ENCODE measurements at regions not wholly inside any gene's neighbourhood (a gene's known extent, or its start where the extent isn't known, plus 50 kb on each side); places are given as distances from the start of the nearest gene placed in this dataset.
"Not testable (repeated sequence)": the region's sequence is repeated elsewhere in the genome, so short reads cannot be mapped to it uniquely, and the experiment has no call there.

DNA sequence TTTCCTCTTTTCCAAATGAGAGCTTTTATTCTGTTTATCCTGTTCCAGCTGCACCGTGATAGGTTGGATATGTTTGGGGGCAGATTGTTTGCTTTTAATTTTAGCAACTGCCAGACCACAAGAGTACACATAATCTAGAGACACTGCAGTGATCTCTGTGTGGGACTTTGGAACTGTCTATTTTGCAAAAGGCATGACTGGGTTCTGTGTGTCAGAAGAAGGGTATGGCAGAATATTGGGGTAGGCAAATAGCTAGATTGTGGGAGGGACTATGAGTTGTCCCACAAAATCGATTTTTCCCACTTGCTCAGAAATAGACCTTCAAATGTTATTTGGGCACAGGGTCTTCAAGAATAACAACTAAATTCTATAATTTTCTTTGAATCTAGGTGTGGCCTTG is 275.9 kb upstream of the KITLG start:
- CTCF ChIA-PET = interaction anchor here (1.1 to 2.7 kb wide), 2 partner anchors 10 to 50 kb away, joined by 5 to 11 read pairs; no protein-coding TSS in a partner anchor
- DNase-seq (ENCODE audit: extremely low spot score) = no peak
- POLR2A ChIA-PET = no interaction called here
- TF ChIP-seq, protein P1, sequence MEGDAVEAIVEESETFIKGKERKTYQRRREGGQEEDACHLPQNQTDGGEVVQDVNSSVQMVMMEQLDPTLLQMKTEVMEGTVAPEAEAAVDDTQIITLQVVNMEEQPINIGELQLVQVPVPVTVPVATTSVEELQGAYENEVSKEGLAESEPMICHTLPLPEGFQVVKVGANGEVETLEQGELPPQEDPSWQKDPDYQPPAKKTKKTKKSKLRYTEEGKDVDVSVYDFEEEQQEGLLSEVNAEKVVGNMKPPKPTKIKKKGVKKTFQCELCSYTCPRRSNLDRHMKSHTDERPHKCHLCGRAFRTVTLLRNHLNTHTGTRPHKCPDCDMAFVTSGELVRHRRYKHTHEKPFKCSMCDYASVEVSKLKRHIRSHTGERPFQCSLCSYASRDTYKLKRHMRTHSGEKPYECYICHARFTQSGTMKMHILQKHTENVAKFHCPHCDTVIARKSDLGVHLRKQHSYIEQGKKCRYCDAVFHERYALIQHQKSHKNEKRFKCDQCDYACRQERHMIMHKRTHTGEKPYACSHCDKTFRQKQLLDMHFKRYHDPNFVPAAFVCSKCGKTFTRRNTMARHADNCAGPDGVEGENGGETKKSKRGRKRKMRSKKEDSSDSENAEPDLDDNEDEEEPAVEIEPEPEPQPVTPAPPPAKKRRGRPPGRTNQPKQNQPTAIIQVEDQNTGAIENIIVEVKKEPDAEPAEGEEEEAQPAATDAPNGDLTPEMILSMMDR (IDR thresholded peaks at IDR 0.05; ENCODE audit: control extremely low read depth, extremely low read depth, low read depth, missing control alignments) = no peak

DNA sequence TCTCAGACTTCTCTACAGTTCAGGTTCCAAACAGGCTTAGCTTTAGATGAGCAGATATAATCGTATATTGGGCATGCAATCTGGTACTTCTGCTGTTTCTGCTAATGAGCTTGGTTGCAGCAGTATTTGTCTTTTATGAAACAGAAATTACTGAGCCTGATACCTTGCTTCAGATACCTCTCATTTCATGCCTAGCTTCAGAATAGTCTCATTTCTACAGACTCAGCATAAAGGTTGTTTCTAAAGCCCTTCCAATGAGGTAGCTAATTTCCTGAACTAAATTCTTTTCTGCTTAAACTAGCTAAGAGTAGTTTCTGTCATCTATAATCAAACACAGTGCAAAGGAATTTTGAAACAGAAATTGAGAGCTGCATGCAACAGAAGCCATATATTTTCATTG is 275.0 kb upstream of the KITLG start:
- ChIA-PET CTCF (interaction anchor here (1.1 to 2.7 kb wide), 3 partner anchors 9 to 49 kb away, joined by 3 to 11 read pairs (median 5); no protein-coding TSS in a partner anchor), POLR2A (no interaction called here)
- DNase-seq (ENCODE audit: extremely low spot score) = no peak
- TF ChIP-seq, protein P1 (IDR thresholded peaks at IDR 0.05; ENCODE audit: control extremely low read depth, extremely low read depth, low read depth, missing control alignments) = no peak

DNA sequence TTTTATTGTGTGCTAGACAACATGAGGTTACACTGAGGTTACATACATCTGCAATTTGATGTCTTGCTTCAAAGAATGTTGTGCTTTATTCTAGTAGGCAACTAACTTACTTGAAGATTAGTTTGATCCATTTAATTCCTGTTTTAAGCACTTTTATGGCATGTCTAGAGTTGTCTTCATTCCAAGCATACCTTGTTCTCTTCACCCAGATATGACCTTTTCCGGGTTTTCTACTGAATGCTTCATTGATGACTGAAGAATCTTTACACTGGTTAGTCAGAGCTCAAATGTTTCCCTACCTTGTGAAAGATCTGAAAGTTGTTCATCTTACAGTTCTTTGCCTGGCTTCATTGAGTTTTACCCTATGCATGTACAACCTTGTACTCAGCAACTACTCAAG is 274.0 kb upstream of the KITLG start:
- no peak for DNase-seq (ENCODE audit: extremely low spot score)
- ChIA-PET CTCF (interaction anchor here (2.7 kb wide), 1 partner anchor 8 kb away, joined by 11 read pairs; no protein-coding TSS in a partner anchor), POLR2A (no interaction called here)
- TF ChIP-seq, protein P1 (IDR thresholded peaks at IDR 0.05; ENCODE audit: control extremely low read depth, extremely low read depth, low read depth, missing control alignments) = no peak

DNA sequence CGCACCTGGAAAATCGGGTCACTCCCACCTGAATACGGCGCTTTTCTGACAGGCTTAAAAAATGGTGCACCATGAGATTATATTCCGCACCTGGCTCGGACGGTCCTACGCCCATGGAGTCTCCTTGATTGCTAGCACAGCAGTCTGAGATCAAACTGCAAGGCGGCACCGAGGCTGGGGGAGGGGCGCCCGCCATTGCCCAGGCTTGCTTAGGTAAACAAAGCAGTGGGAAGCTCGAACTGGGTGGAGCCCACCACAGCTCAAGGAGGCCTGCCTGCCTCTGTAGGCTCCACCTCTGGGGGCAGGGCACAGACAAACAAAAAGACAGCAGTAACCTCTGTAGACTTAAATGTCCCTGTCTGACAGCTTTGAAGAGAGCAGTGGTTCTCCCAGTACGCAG is 267.0 kb upstream of the KITLG start:
- CTCF ChIA-PET = interaction anchor here (3.0 kb wide), 1 partner anchor 8 kb away, joined by 11 read pairs; no protein-coding TSS in a partner anchor
- POLR2A ChIA-PET; DNase-seq (ENCODE audit: extremely low spot score): not testable (repeated sequence)

DNA sequence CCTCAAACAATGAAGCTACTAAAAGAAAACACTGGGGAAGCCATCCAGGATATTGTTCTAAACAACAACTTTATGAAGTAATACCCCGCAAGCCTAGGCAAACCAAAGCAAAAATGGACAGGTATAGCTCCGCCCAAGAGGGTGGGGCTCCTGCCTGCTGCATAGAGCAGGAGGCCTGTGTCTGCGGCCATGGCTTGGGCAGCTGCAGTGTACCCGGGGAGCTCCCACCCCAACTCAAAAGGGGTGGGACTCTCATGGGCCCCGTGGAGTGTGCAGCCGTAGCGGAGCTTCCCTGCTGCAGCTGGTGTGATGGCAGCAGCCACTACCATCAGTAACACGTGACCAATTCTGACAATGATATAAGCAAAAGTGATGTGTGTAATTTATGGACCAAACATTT is 264.2 kb upstream of the KITLG start:
- ChIA-PET CTCF (interaction anchor here (1.0 to 3.0 kb wide), 3 partner anchors 11 to 16 kb away, joined by 3 to 11 read pairs (median 6); no protein-coding TSS in a partner anchor), POLR2A (no interaction called here)
- TF ChIP-seq, protein P1 (IDR thresholded peaks at IDR 0.05; ENCODE audit: control extremely low read depth, extremely low read depth, low read depth, missing control alignments) = no peak
- no peak for DNase-seq (ENCODE audit: extremely low spot score)

DNA sequence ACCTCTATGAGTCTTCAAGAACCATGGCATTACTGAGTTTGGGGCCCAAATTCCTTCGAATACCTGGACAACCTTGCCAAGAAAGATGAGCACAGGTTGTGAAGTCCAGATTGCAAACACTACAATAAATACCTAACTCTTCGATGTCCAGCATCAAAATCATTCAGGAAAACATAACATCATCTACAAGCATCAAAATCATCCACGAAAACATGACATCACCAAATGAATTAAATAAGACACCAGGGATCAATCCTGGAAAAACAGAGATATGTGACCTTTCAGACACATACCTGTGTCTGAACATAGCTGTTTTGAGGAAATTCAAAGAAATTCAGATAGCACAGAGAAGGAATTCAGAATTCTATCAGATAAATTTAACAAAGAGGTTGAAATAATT is 262.0 kb upstream of the KITLG start:
- no peak for DNase-seq (ENCODE audit: extremely low spot score)
- TF ChIP-seq, protein P1 (IDR thresholded peaks at IDR 0.05; ENCODE audit: control extremely low read depth, extremely low read depth, low read depth, missing control alignments) = no peak
- CTCF ChIA-PET = no interaction called here
- POLR2A ChIA-PET = no interaction called here

DNA sequence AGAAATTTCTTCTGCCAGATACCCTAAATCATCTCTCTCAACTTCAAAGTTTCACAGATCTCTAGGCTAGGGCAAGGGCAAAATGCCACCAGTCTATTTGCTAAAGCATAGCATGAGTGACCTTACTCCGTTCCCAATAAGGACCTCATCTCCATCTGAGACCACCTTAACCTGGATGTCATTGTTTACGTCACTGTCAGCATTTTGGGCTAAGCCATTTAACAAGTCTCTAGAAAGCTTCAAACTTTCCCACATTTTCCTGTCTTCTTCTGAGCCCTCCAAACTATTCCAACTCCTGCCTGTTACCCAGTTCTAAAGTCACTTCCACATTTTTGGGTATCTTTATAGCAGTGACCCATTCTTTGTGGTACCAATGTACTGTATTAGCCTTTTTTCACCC is 259.2 kb upstream of the KITLG start:
- DNase-seq (ENCODE audit: extremely low spot score) = no peak
- ChIA-PET POLR2A (no interaction called here), CTCF (no interaction called here)
- TF ChIP-seq, protein P1 (IDR thresholded peaks at IDR 0.05; ENCODE audit: control extremely low read depth, extremely low read depth, low read depth, missing control alignments) = no peak
